Neutrophil (primary cell): ENCODE measurements at regions not wholly inside any gene's neighbourhood (a gene's known extent, or its start where the extent isn't known, plus 50 kb on each side); places are given as distances from the start of the nearest gene placed in this dataset.

Experiments
- H3K27ac ChIP-seq: fragments of 200-600 bp; sonication (generic); 2 replicates; pipeline ENCODE4 v1.5.1; 2016; ENCODE audit warnings: mild to moderate bottlenecking, moderate library complexity
- H3K27me3 ChIP-seq: fragments of 200-600 bp; sonication (generic); 2 replicates; pipeline ENCODE4 v1.6.0; 2016; ENCODE audit warnings: mild to moderate bottlenecking
- H3K36me3 ChIP-seq: fragments of 200-600 bp; sonication (generic); 2 replicates; pipeline ENCODE4 v1.5.1; 2017
- H3K4me1 ChIP-seq, 2 experiments: fragments of 200-600 bp in 1 of 2; sonication (generic) in 1 of 2; 1 replicate in 1 of 2; 2 replicates in 1 of 2; pipeline versions ENCODE4 v1.5.1 to v1.6.1; 2013 to 2016; ENCODE audit warnings: low read depth in 1 of 2, low read length in 1 of 2, mild to moderate bottlenecking in 1 of 2, moderate library complexity in 1 of 2; ENCODE audit not compliant: control insufficient read depth in 1 of 2, insufficient read depth in 1 of 2
- H3K4me3 ChIP-seq, 2 experiments: fragments of 200-600 bp in 1 of 2; sonication (generic) in 1 of 2; 1 replicate in 1 of 2; 2 replicates in 1 of 2; pipeline ENCODE4 v1.5.1; 2013 to 2016; ENCODE audit warnings: low read depth in 1 of 2, low read length in 1 of 2, mild to moderate bottlenecking in 1 of 2, moderate library complexity in 1 of 2
- H3K9me3 ChIP-seq: fragments of 200-600 bp; sonication (generic); 2 replicates; pipeline ENCODE4 v1.5.1; 2016
- CTCF ChIP-seq: fragments of 200-600 bp; sonication (generic); IDR thresholded peaks from 2 replicates; pipeline ENCODE4 v1.5.1; 2016; ENCODE audit warnings: antibody characterized with exemption

- Histone ChIP-seq H3K9me3 (no peaks in the 10 kb centered on the region), H3K4me1 (no peaks in the 10 kb centered on the region), H3K27me3 (no peaks in the 10 kb centered on the region), H3K4me3 (no peak overlapping the region), H3K36me3 (no peaks in the 10 kb centered on the region), H3K27ac (no peak overlapping the region)
- no peak for TF ChIP-seq CTCF
Observed at GRCh38 chr1:167166690-167167075, 54.0 kb upstream of the POU2F1 start.

- no peaks in the 10 kb centered on the region for H3K9me3 ChIP-seq
- H3K4me3 ChIP-seq: no peak overlapping the region
- no peaks in the 10 kb centered on the region for H3K27me3 ChIP-seq
- H3K36me3 ChIP-seq: no peaks in the 10 kb centered on the region
- H3K27ac ChIP-seq: no peak overlapping the region
- H3K4me1 ChIP-seq: no peaks in the 10 kb centered on the region
- TF ChIP-seq CTCF: no peak
Observed at GRCh38 chr1:167168424-167168823, 52.3 kb upstream of the POU2F1 start.

- H3K9me3 ChIP-seq: no peaks in the 10 kb centered on the region
- no peaks in the 10 kb centered on the region for H3K36me3 ChIP-seq
- no peak overlapping the region for H3K4me3 ChIP-seq
- H3K4me1 ChIP-seq: no peaks in the 10 kb centered on the region
- no peak overlapping the region for H3K27ac ChIP-seq
- no peaks in the 10 kb centered on the region for H3K27me3 ChIP-seq
- TF ChIP-seq CTCF: no peak
Observed at GRCh38 chr1:167169642-167170041, 51.0 kb upstream of the POU2F1 start.
